Chondrocyte (in vitro differentiated cells): ENCODE measurements at regions not wholly inside any gene's neighbourhood (a gene's known extent, or its start where the extent isn't known, plus 50 kb on each side); places are given as distances from the start of the nearest gene placed in this dataset.

Experiments used
- DNase-seq: peaks from one replicate; pipeline ENCODE4 v3.0.0; 2021; ENCODE audit warnings: mixed read lengths, low spot score
- H3K27ac Mint-ChIP-seq: one replicate; pipeline ENCODE4 v1.8.0; 2021; ENCODE audit warnings: mild to moderate bottlenecking, moderate library complexity, mixed read lengths; ENCODE audit not compliant: unreplicated experiment
- H3K27me3 Mint-ChIP-seq: 2 replicates; pipeline ENCODE4 v1.8.0; 2021; ENCODE audit warnings: low read depth, mixed read lengths
- H3K36me3 Mint-ChIP-seq: 2 replicates; pipeline ENCODE4 v1.8.0; 2021; ENCODE audit warnings: low read depth, mixed read lengths
- H3K4me1 Mint-ChIP-seq: 2 replicates; pipeline ENCODE4 v1.8.0; 2021; ENCODE audit warnings: low read depth, mild to moderate bottlenecking, mixed read lengths
- H3K4me3 Mint-ChIP-seq: one replicate; pipeline ENCODE4 v1.8.0; 2021; ENCODE audit warnings: mild to moderate bottlenecking, moderate library complexity, mixed read lengths; ENCODE audit not compliant: unreplicated experiment
- H3K9me3 Mint-ChIP-seq: 2 replicates; pipeline ENCODE4 v1.8.0; 2021; ENCODE audit warnings: low read depth, mixed read lengths
- CTCF ChIP-seq: fragments of 200-600 bp; sonication (generic); IDR thresholded peaks from 2 replicates; pipeline ENCODE4 v1.5.0; 2021; ENCODE audit warnings: antibody characterized with exemption, mild to moderate bottlenecking, moderate library complexity

- peaks cover 3% of the 10 kb centered on the region for H3K27me3 Mint-ChIP-seq
- H3K36me3 Mint-ChIP-seq: no peaks in the 10 kb centered on the region
- no peaks in the 10 kb centered on the region for H3K4me1 Mint-ChIP-seq
- H3K27ac Mint-ChIP-seq: no peak overlapping the region
- no peak for DNase-seq
- H3K4me3 Mint-ChIP-seq: no peak overlapping the region
- H3K9me3 Mint-ChIP-seq: peaks cover 2% of the 10 kb centered on the region
- no peak for TF ChIP-seq CTCF
Observed at GRCh38 chr4:149291463-149291862, 524.2 kb downstream of the IQCM start.

- H3K27me3 Mint-ChIP-seq: no peaks in the 10 kb centered on the region
- H3K4me3 Mint-ChIP-seq: no peak overlapping the region
- TF ChIP-seq CTCF: no peak
- H3K36me3 Mint-ChIP-seq: no peaks in the 10 kb centered on the region
- H3K27ac Mint-ChIP-seq: no peak overlapping the region
- no peaks in the 10 kb centered on the region for H3K9me3 Mint-ChIP-seq
- H3K4me1 Mint-ChIP-seq: no peaks in the 10 kb centered on the region
- DNase-seq: no peak
Observed at GRCh38 chr4:149280806-149281205, 534.8 kb downstream of the IQCM start.

- no peaks in the 10 kb centered on the region for H3K4me1 Mint-ChIP-seq
- H3K36me3 Mint-ChIP-seq: no peaks in the 10 kb centered on the region
Observed at GRCh38 chr4:149279776-149280175, 535.9 kb downstream of the IQCM start.

GRCh38 chr4:149279331-149279730 is 536.3 kb downstream of the IQCM start:
- no peak overlapping the region for H3K4me3 Mint-ChIP-seq

More at GRCh38 chr4:149279776-149280175, 535.9 kb downstream of the IQCM start:
- Mint-ChIP-seq H3K27me3 (no peaks in the 10 kb centered on the region), H3K9me3 (no peaks in the 10 kb centered on the region), H3K27ac (no peak overlapping the region), H3K4me3 (no peak overlapping the region)
- no peak for TF ChIP-seq CTCF
- DNase-seq: no peak

GRCh38 chr4:149277705-149278104 is 537.9 kb downstream of the IQCM start:
- DNase-seq: no peak
- Mint-ChIP-seq H3K4me1 (no peaks in the 10 kb centered on the region), H3K4me3 (no peak overlapping the region), H3K27me3 (no peaks in the 10 kb centered on the region), H3K27ac (no peak overlapping the region), H3K36me3 (no peaks in the 10 kb centered on the region), H3K9me3 (no peaks in the 10 kb centered on the region)
- TF ChIP-seq CTCF: no peak

More at GRCh38 chr4:149279331-149279730, 536.3 kb downstream of the IQCM start:
- no peak overlapping the region for H3K27ac Mint-ChIP-seq
- H3K27me3 Mint-ChIP-seq: no peaks in the 10 kb centered on the region
- H3K4me1 Mint-ChIP-seq: no peaks in the 10 kb centered on the region
- H3K9me3 Mint-ChIP-seq: no peaks in the 10 kb centered on the region
- TF ChIP-seq CTCF: no peak
- no peaks in the 10 kb centered on the region for H3K36me3 Mint-ChIP-seq
- DNase-seq: no peak
